H1 (cell line): ENCODE measurements at regions not wholly inside any gene's neighbourhood (a gene's known extent, or its start where the extent isn't known, plus 50 kb on each side); places are given as distances from the start of the nearest gene placed in this dataset.

Experiments used
- CTCF ChIA-PET: fragments of 300-600 bp; sonication (Branson Sonifier 250); formaldehyde crosslinking; loops from one replicate; lab custom pipeline; 2021; ENCODE audit not compliant: partially characterized antibody; lab: Charles Lee
- POLR2A ChIA-PET: fragments of 300-600 bp; sonication (Branson Sonifier 250); formaldehyde crosslinking; loops from one replicate; lab custom pipeline; 2021; ENCODE audit warnings: inconsistent platforms; ENCODE audit not compliant: partially characterized antibody; lab: Charles Lee
- DNase-seq, 2 experiments: peaks; one replicate each; pipeline versions ENCODE4 v3.0.0 to v3.0.0-alpha.2; 2010 to 2022; ENCODE audit warnings: low spot score in 2 of 2, low read depth in 1 of 2, mixed read lengths in 1 of 2
- FAIRE-seq: peaks from 2 replicates; lab custom pipeline; 2011; peaks lifted over from hg19 to GRCh38; lab: Jason Lieb, UNC
- H2AFZ ChIP-seq: 2 replicates; pipeline ENCODE4 v1.8.1; 2012; ENCODE audit warnings: low read length, inconsistent platforms
- H2AK5ac ChIP-seq: 2 replicates; pipeline ENCODE4 v1.6.1; 2013; ENCODE audit warnings: low read depth, low read length
- H2BK120ac ChIP-seq: replicated peaks from 2 replicates; pipeline ENCODE3; 2013; ENCODE audit warnings: low read depth, low read length, inconsistent platforms
- H2BK12ac ChIP-seq: 2 replicates; pipeline ENCODE4 v1.6.1; 2013; ENCODE audit warnings: low read depth, low read length
- H2BK15ac ChIP-seq: 2 replicates; pipeline ENCODE4 v1.6.1; 2013; ENCODE audit warnings: low read length
- H2BK20ac ChIP-seq: 2 replicates; pipeline ENCODE4 v1.6.1; 2013; ENCODE audit warnings: low read length
- H2BK5ac ChIP-seq: 2 replicates; pipeline ENCODE4 v1.6.1; 2013; ENCODE audit warnings: low read depth, low read length
- H3K14ac ChIP-seq: 2 replicates; pipeline ENCODE4 v1.6.1; 2013; ENCODE audit warnings: inconsistent platforms; ENCODE audit not compliant: insufficient read length
- H3K18ac ChIP-seq: 2 replicates; pipeline ENCODE4 v1.6.1; 2013; ENCODE audit warnings: low read length; ENCODE audit errors: extremely low read depth
- H3K23ac ChIP-seq: 2 replicates; pipeline ENCODE4 v1.6.1; 2013; ENCODE audit warnings: inconsistent platforms; ENCODE audit not compliant: insufficient read length
- H3K23me2 ChIP-seq: 2 replicates; pipeline ENCODE4 v1.6.1; 2013; ENCODE audit warnings: low read depth, low read length
- H3K27ac ChIP-seq: 2 replicates; pipeline ENCODE4 v1.6.1; 2011; ENCODE audit warnings: low read depth, low read length, inconsistent platforms
- H3K27me3 ChIP-seq, 4 experiments: replicated peaks in 1 of 4; 1 replicate in 1 of 4; 2 replicates in 3 of 4; pipeline versions ENCODE4 v1.6.1 to v1.8.1; 2011 to 2013; ENCODE audit warnings: low read length in 3 of 4, mild to moderate bottlenecking in 3 of 4, inconsistent platforms in 2 of 4, mixed read lengths in 2 of 4, moderate library complexity in 1 of 4; ENCODE audit not compliant: control insufficient read depth in 3 of 4, insufficient read depth in 3 of 4; ENCODE audit errors: extremely low read depth in 1 of 4
- H3K36me3 ChIP-seq, 4 experiments: 2 replicates each; pipeline versions ENCODE4 v1.6.1 to v1.8.1; 2011 to 2013; ENCODE audit warnings: mild to moderate bottlenecking in 4 of 4, low read length in 3 of 4, moderate library complexity in 2 of 4, control low read depth in 1 of 4, inconsistent platforms in 1 of 4; ENCODE audit not compliant: insufficient read depth in 4 of 4, control insufficient read depth in 2 of 4
- H3K4ac ChIP-seq: replicated peaks from 2 replicates; pipeline ENCODE3; 2013; ENCODE audit warnings: low read length, low read depth, mixed read lengths, inconsistent platforms; ENCODE audit not compliant: insufficient read length
- H3K4me1 ChIP-seq, 4 experiments: replicated peaks in 1 of 4; 1 replicate in 1 of 4; 2 replicates in 3 of 4; pipeline versions ENCODE4 v1.6.1 to v1.8.1; 2011 to 2013; ENCODE audit warnings: low read length in 3 of 4, inconsistent platforms in 2 of 4, mixed read lengths in 1 of 4; ENCODE audit not compliant: insufficient read depth in 4 of 4, control insufficient read depth in 3 of 4
- H3K4me2 ChIP-seq, 2 experiments: 2 replicates each; pipeline versions ENCODE4 v1.6.1 to v1.8.1; 2011 to 2013; ENCODE audit warnings: low read depth in 2 of 2, low read length in 2 of 2, control low read depth in 1 of 2, inconsistent platforms in 1 of 2, mild to moderate bottlenecking in 1 of 2; ENCODE audit not compliant: insufficient read depth in 1 of 2
- H3K4me3 ChIP-seq, 4 experiments: fragments of 200-600, 300-600 bp in 1 of 4; sonication (generic), shearing (Covaris generic), sonication (Bioruptor Twin) in 1 of 4; 2 replicates each; pipeline versions ENCODE4 v1.5.1 to v1.8.1; 2011 to 2016; ENCODE audit warnings: low read length in 4 of 4, low read depth in 3 of 4, control low read depth in 2 of 4, inconsistent platforms in 2 of 4, mild to moderate bottlenecking in 2 of 4, mixed read lengths in 1 of 4, moderate library complexity in 1 of 4; ENCODE audit not compliant: insufficient read depth in 2 of 4; ENCODE audit errors: extremely low read depth in 1 of 4
- H3K56ac ChIP-seq: replicated peaks from 2 replicates; pipeline ENCODE3; 2013; ENCODE audit warnings: low read depth, mild to moderate bottlenecking, mixed read lengths, low read length, inconsistent platforms; ENCODE audit not compliant: insufficient read length
- H3K79me1 ChIP-seq: 2 replicates; pipeline ENCODE4 v1.6.1; 2013; ENCODE audit warnings: low read depth, low read length, control low read depth
- H3K79me2 ChIP-seq, 2 experiments: 2 replicates each; pipeline versions ENCODE4 v1.6.1 to v1.8.1; 2012 to 2013; ENCODE audit warnings: low read length in 2 of 2, mild to moderate bottlenecking in 2 of 2, inconsistent platforms in 1 of 2; ENCODE audit not compliant: insufficient read depth in 2 of 2, control insufficient read depth in 1 of 2
- H3K9ac ChIP-seq, 4 experiments: replicated peaks in 1 of 4; 1 replicate in 1 of 4; 2 replicates in 3 of 4; pipeline versions ENCODE4 v1.6.1 to v1.8.1; 2011 to 2013; ENCODE audit warnings: low read depth in 3 of 4, low read length in 3 of 4, control low read depth in 2 of 4, mild to moderate bottlenecking in 2 of 4, moderate library complexity in 2 of 4, inconsistent platforms in 1 of 4; ENCODE audit errors: extremely low read depth in 1 of 4
- H3K9me3 ChIP-seq, 2 experiments: 2 replicates each; pipeline versions ENCODE4 v1.6.1 to v1.8.1; 2012 to 2013; ENCODE audit warnings: mild to moderate bottlenecking in 2 of 2, moderate library complexity in 2 of 2, control low read depth in 1 of 2, inconsistent platforms in 1 of 2, low read depth in 1 of 2, low read length in 1 of 2, mixed read lengths in 1 of 2; ENCODE audit not compliant: insufficient read depth in 2 of 2
- H4K20me1 ChIP-seq, 2 experiments: replicated peaks in 1 of 2; 2 replicates each; pipeline versions ENCODE3 to v1.8.1; 2011 to 2013; ENCODE audit warnings: inconsistent platforms in 2 of 2, low read length in 2 of 2, mild to moderate bottlenecking in 1 of 2; ENCODE audit not compliant: insufficient read depth in 2 of 2, control insufficient read depth in 1 of 2
- H4K5ac ChIP-seq: 2 replicates; pipeline ENCODE4 v1.6.1; 2013; ENCODE audit warnings: low read length, low read depth, mixed read lengths, inconsistent platforms; ENCODE audit not compliant: insufficient read length
- H4K8ac ChIP-seq: 2 replicates; pipeline ENCODE4 v1.8.0; 2013; ENCODE audit warnings: mild to moderate bottlenecking, moderate library complexity, low read length, inconsistent platforms; ENCODE audit not compliant: insufficient read depth; ENCODE audit errors: extremely low read depth
- H4K91ac ChIP-seq: replicated peaks from 2 replicates; pipeline ENCODE3; 2013; ENCODE audit warnings: low read length, mixed read lengths, inconsistent platforms; ENCODE audit not compliant: insufficient read length
- E2F6 ChIP-seq: IDR thresholded peaks from 2 replicates; pipeline ENCODE4 v1.6.1; 2012; ENCODE audit warnings: inconsistent platforms
- KDM4A ChIP-seq: IDR thresholded peaks from one replicate; pipeline ENCODE4 v1.7.1; 2012; ENCODE audit warnings: low read depth, mild to moderate bottlenecking, moderate library complexity, low read length, inconsistent platforms; ENCODE audit not compliant: severe bottlenecking
- NANOG ChIP-seq: IDR thresholded peaks from 2 replicates; pipeline ENCODE4 v1.6.1; 2011; ENCODE audit warnings: low read length, low read depth, mild to moderate bottlenecking, inconsistent platforms; ENCODE audit not compliant: insufficient read depth, poor library complexity, severe bottlenecking
- RFX5 ChIP-seq: IDR thresholded peaks from 2 replicates; pipeline ENCODE4 v1.6.1; 2011; ENCODE audit warnings: low read depth, low read length, improper control_type of control experiment, borderline replicate concordance
- SAP30 ChIP-seq: fragments of 300-600 bp; sonication (generic); IDR thresholded peaks from 2 replicates; pipeline ENCODE4 v1.7.1; 2012; ENCODE audit warnings: low read length, moderate library complexity, mild to moderate bottlenecking, inconsistent platforms; ENCODE audit not compliant: insufficient read depth, insufficient replicate concordance
- SUZ12 ChIP-seq: fragments of 200-600 bp; sonication (generic); IDR thresholded peaks from 2 replicates; pipeline ENCODE4 v1.6.1; 2012; ENCODE audit warnings: mild to moderate bottlenecking, inconsistent platforms, low read length, moderate library complexity, mixed read lengths
- TBP ChIP-seq: IDR thresholded peaks from 2 replicates; pipeline ENCODE4 v1.6.1; 2011; ENCODE audit warnings: low read depth, low read length, improper control_type of control experiment

GRCh38 chrY:7682386-7682785, 770.8 kb upstream of the AMELY start:
- Histone ChIP-seq H3K23me2 (no peaks in the 10 kb centered on the region), H3K4me1 (no peaks in the 10 kb centered on the region), H3K4ac (no peak overlapping the region), H3K79me1 (no peaks in the 10 kb centered on the region), H3K27me3 (no peaks in the 10 kb centered on the region), H3K14ac (no peak overlapping the region), H3K36me3 (no peaks in the 10 kb centered on the region), H4K8ac (no peak overlapping the region), H2AFZ (no peak overlapping the region), H2AK5ac (no peak overlapping the region), H3K56ac (no peak overlapping the region), H3K9ac (no peak overlapping the region), H3K18ac (no peak overlapping the region), H2BK120ac (no peak overlapping the region), H2BK20ac (no peak overlapping the region), H2BK15ac (no peak overlapping the region), H3K4me2 (no peak overlapping the region), H4K5ac (no peak overlapping the region), H3K23ac (no peak overlapping the region), H3K79me2 (no peaks in the 10 kb centered on the region), H4K20me1 (no peaks in the 10 kb centered on the region), H2BK12ac (no peak overlapping the region), H3K4me3 (no peak overlapping the region), H4K91ac (no peak overlapping the region), H2BK5ac (no peak overlapping the region), H3K9me3 (no peaks in the 10 kb centered on the region), H3K27ac (no peak overlapping the region)
- ChIA-PET POLR2A (no interaction called here), CTCF (no interaction called here)
- DNase-seq (no peak), FAIRE-seq (no peak)
- TF ChIP-seq RFX5, result no peak
- no peak for TF ChIP-seq KDM4A
- no peak for TF ChIP-seq SAP30
- TF ChIP-seq NANOG, result no peak
- no peak for TF ChIP-seq SUZ12
- TF ChIP-seq TBP, result no peak
- TF ChIP-seq E2F6, result no peak
